Renal cortical epithelial cell (primary cell): ENCODE measurements at regions not wholly inside any gene's neighbourhood (a gene's known extent, or its start where the extent isn't known, plus 50 kb on each side); places are given as distances from the start of the nearest gene placed in this dataset.

Source experiments
- DNase-seq: peaks from one replicate; pipeline ENCODE4 v3.0.0-alpha.2; 2011; ENCODE audit warnings: low read depth

- DNase-seq = no peak
Observed at GRCh38 chr12:27382924-27383323, 50.3 kb downstream of the BMAL2 start.

DNA sequence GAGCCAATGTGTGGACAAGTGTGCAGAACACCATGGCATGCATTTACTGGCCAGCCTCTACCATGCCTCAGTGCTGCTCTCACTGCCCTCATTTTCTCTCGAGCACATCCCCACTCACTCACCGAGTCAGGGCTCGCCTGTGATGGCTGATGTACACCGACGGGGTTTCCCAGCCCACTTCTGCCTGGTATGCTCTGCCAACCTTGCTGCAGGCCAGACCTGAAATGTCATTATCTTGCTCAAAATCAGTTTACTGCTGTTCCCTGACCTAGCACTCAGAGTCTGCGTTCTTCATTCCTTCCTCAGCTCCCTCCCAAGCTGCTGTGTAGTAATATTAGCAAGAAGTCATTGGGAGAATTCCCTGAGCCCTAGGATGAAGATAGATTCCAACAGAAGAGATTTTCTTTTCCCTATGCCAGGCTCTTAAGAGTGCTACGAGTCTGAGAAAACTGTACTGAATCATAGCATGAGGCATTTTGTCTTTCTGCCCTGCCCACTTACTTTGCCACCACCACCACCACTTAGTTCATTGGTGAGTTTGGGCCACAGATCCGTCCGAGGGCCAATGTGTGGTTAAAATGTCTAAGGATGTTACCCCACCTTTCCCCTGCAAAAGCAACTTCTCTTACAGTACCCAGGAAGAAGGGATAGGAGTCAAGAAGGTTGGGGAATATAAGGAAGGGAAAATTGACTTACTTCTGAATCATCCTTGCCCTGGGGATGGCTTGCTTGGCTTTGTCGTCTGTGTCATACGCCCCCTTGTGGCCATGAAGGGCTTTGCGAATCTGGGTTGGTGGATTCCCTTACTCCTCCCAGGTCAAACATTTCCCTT, 51.0 kb downstream of the BMAL2 start:
- peak; percentile 85 for DNase-seq

DNA sequence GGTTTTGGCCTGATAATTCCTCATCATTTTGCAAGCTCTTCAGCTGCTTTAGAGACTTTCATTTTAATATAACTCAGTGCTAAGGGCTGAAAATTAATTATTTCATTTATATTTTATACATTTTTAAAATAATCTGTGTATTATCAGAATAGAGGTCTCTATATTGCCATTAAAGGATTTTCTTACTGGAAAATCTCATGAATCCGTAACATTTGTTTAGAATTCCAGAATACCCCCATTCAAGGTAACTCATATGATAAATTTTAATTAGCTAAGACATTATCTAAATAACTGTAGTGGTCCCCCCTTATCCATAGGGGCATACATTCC, 51.6 kb downstream of the BMAL2 start:
- DNase-seq = no peak

DNA sequence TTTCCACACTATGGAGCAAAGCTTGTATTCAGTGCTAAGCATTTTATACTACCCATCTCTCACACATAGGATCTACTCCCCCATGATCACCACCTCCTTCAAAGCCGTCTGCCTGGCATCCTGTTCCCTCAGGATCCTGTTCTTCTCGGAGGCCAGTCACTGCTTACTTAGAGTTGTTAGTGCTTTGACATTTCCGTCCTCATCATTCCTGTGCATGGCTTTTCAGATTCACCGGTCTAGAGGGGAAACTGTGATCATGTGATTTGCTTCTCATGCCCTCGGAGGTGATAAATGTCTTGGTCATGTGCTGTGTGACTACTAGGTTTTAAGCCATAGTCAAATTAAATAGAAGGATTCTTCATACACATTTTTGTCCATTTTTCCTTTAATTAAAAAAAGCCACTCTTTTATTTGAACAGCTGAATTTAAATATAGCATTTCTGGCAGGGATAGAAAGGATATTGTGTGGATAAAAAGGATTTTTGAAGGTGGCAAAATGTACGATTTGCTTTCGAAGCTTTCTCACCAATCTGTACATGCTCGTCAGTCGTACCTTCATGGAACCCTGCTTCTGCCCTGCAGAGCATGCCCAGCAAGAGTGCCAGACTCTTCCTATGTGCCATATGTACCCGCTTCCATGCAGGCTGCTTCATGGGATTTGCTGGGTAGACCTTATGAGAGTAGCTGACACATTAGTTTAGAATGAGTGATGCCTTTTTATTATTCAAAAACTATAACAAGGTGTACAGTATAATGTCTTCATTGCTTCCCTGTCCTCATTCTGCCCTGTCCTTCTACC, 53.3 kb downstream of the BMAL2 start:
- DNase-seq = no peak

DNA sequence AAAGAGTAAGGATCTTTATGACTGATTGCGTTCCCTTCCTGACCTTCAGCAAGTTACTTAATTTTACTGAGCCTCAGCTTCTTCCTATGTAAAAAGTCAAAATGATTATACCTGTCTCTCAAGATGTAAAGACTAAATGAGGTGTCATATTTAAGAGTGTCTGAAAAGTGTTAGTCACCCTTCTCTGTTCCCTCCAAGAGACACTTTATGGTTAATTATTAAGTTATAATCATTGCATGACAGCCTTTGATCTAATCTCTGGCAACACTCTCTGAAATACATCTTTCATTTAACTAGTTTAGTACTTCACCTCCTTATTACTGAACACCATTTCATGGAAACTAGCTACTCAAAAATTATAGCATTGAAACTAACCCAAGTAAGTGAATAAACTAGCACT, 54.8 kb downstream of the BMAL2 start:
- peak; percentile 51 for DNase-seq

- no peak for DNase-seq
Observed at GRCh38 chr12:27388650-27389049, 56.0 kb downstream of the BMAL2 start.

GRCh38 chr12:27394676-27395075, 51.9 kb upstream of the SMCO2 start:
- no peak for DNase-seq

DNA sequence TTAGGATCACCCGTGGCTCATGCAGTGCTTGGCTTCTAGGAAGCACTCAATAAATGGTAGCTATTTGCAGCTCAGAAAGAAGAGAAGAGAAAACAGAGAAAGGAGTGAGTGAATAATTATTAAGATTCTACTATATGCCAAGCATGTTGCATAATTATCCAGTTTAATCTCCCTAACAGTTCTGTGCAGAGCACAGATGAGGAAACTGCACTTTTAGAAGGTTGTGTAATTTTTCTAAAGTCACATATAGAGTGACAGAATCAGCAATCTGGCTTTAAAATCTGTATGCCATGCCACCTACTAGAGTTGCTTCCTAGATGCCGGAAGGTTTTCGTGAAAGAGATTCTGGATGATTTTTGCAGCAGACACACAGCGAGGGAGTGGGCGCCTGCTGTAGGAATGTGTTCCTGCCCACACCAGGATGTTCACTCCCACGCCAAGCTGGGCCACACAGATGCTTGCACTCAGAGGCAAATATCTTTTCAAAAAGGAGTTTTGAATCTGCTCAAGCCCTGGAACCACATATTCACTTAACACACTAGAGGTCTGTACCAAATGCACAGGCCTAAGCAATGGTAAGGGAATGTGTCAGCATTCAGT, 50.2 kb upstream of the SMCO2 start:
- DNase-seq = no peak
